Memory B cell (primary cell): ENCODE measurements at regions not wholly inside any gene's neighbourhood (a gene's known extent, or its start where the extent isn't known, plus 50 kb on each side); places are given as distances from the start of the nearest gene placed in this dataset.

Experiments
- ATAC-seq: fragments of 150-1000 bp; cut with Tn5 transposase; 2 replicates; pipeline ENCODE4 v1.10.0; 2021; ENCODE audit warnings: low read depth, mild to moderate bottlenecking, moderate library complexity
- DNase-seq, 2 donors: peaks; one replicate each; pipeline ENCODE4 v3.0.0; 2022; ENCODE audit warnings: low spot score in 2 of 2
- H3K27ac Mint-ChIP-seq: one replicate; pipeline ENCODE4 v1.8.0; 2022; ENCODE audit warnings: mild to moderate bottlenecking, moderate library complexity, mixed read lengths
- H3K27me3 Mint-ChIP-seq: one replicate; pipeline ENCODE4 v1.8.0; 2022; ENCODE audit warnings: mixed read lengths
- H3K36me3 Mint-ChIP-seq: one replicate; pipeline ENCODE4 v1.8.0; 2022; ENCODE audit warnings: mild to moderate bottlenecking, mixed read lengths
- H3K4me1 Mint-ChIP-seq: one replicate; pipeline ENCODE4 v1.8.0; 2022; ENCODE audit warnings: mixed read lengths
- H3K4me3 Mint-ChIP-seq: one replicate; pipeline ENCODE4 v1.8.0; 2022; ENCODE audit warnings: mild to moderate bottlenecking, moderate library complexity, mixed read lengths
- H3K9me3 Mint-ChIP-seq: one replicate; pipeline ENCODE4 v1.8.0; 2022; ENCODE audit warnings: mixed read lengths

DNA sequence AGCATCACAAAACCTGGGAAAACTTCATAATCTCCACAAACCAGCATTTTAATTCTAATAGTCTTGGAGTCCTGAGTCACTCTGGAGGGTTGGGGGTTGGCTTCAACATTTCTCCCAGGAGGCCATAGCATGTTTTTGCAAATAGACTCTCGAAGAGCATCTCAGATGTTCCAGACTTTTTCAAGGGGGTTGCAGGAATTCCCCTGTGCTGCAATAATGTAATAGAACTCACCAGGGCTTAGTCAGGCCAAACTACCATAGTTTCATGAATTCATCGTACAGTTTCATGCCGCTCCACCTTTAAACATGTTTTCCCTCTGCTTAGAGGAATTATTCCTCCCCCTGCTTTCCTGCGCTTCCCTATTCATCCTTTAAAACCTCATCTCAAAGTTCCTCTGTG is 499.5 kb upstream of the KLF4 start:
- no peak overlapping the region for H3K27ac Mint-ChIP-seq

DNA sequence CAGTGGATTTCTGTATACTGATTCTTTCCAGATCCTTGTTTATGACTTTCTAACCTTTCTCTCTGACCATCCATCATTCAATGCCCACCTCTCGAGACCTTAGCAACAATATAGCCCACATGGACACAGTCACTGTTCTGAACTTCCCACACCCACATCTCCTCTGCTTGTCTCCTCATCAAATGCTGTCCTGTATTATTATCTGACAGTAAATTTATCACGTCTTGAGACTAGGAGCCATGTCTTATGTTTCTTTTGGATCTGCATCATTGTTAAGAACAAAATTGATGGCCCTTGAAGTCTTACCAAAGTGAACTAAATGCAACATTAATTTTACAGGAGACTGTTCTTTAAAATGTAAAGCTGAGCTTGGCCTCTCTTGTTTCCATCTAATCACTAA is 495.4 kb upstream of the KLF4 start:
- Mint-ChIP-seq H3K4me1 (no peaks in the 10 kb centered on the region), H3K27me3 (peaks cover 3% of the 10 kb centered on the region)

More for the DNA sequence above, 499.5 kb upstream of the KLF4 start:
- Mint-ChIP-seq H3K36me3 (no peaks in the 10 kb centered on the region), H3K9me3 (no peaks in the 10 kb centered on the region), H3K27me3 (peaks cover 3% of the 10 kb centered on the region), H3K4me3 (no peak overlapping the region), H3K4me1 (no peaks in the 10 kb centered on the region)
- ATAC-seq (no peak), DNase-seq (no peak)

DNA sequence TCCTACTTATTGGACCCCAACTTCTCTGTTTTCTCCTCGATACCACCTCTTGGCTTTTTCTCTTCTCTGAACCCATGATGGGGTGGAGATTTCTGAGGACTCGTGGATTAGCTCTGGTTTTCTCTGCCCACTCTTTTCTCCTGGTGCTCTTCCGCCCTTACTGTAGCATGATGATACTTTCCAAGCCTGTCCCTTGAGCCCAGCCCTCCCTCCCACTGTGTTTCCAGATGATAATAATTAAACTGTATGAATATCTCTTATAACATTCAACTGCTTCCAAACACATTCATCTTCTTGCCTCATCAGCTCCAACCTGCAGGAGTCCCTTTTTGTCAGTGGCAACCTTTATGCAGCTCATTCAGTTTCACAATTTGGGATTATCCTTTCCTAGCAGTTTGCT is 494.2 kb upstream of the KLF4 start:
- DNase-seq, result no peak
- Mint-ChIP-seq H3K4me1 (no peaks in the 10 kb centered on the region), H3K9me3 (no peaks in the 10 kb centered on the region), H3K27ac (no peak overlapping the region), H3K36me3 (no peaks in the 10 kb centered on the region), H3K27me3 (peaks cover 3% of the 10 kb centered on the region), H3K4me3 (no peak overlapping the region)
- ATAC-seq, result no peak

More for the DNA sequence above, 495.4 kb upstream of the KLF4 start:
- H3K36me3 Mint-ChIP-seq, result no peaks in the 10 kb centered on the region
- DNase-seq, result no peak
- no peak for ATAC-seq
- no peak overlapping the region for H3K4me3 Mint-ChIP-seq
- H3K27ac Mint-ChIP-seq, result no peak overlapping the region
- no peaks in the 10 kb centered on the region for H3K9me3 Mint-ChIP-seq

DNA sequence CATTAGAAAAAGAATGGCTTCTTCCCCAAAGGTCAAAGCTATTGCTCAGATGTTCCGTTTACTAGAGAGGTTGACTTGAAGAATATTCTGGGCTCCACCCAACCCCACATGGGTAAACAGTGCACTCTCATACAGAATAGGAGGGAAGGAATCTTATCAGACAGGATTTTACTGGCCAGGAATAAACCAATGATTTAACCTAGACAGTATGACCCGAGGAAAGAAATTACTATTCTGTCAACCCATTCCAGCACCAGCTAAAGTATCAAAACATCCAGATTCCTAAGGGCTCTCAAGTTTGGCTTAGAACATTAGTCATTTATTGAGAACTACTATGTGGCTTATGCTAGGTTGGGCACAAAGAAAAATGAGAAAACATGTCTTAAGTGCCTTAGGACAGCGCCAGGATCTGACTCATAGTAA is 493.6 kb upstream of the KLF4 start:
- H3K36me3 Mint-ChIP-seq, result no peaks in the 10 kb centered on the region
- ATAC-seq, result no peak
- H3K9me3 Mint-ChIP-seq, result no peaks in the 10 kb centered on the region
- no peak overlapping the region for H3K4me3 Mint-ChIP-seq
- no peak overlapping the region for H3K27ac Mint-ChIP-seq
- DNase-seq, result no peak
- H3K27me3 Mint-ChIP-seq, result peaks cover 3% of the 10 kb centered on the region
- no peaks in the 10 kb centered on the region for H3K4me1 Mint-ChIP-seq

DNA sequence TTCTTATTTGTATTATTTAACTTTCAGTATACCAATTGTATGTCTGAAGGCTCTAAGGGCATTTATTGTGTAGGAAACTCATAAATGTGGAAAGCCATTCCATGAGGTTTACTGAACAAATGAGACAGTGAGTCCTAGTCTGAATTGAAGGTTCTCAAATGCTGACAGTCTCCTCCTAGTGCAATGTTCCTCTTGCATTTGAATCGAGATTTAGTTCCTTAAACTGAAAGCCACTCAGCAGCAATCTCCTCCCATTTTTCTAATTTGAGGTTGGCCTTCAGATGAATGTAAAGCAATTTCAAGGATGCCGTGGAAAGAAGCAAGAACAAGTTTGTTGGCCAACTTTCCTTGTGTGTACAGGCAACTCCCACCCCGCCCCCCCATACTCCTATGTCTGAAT is 493.2 kb upstream of the KLF4 start:
- no peak overlapping the region for H3K27ac Mint-ChIP-seq
- H3K4me1 Mint-ChIP-seq, result no peaks in the 10 kb centered on the region
- no peaks in the 10 kb centered on the region for H3K36me3 Mint-ChIP-seq
- no peaks in the 10 kb centered on the region for H3K9me3 Mint-ChIP-seq
- peaks cover 3% of the 10 kb centered on the region for H3K27me3 Mint-ChIP-seq
- DNase-seq (no peak), ATAC-seq (no peak)
- H3K4me3 Mint-ChIP-seq, result no peak overlapping the region

DNA sequence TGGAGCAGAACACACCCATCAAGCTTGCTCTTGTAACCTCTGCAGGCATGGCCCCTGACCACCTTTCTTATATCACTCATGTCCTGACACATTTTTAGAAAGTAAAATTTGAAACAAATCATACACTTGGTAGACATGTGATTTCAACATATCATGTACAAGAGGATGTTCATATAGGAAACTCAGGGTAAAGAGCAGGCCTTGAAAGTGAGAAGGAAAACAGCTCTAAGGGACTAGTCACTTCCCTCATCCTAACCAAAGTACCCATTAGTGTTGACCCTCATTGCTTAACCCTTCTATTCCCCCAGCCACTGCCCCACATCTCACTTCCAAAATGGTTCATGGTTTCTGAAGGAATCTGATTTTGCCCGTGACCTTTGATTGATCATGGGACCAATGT is 492.4 kb upstream of the KLF4 start:
- no peaks in the 10 kb centered on the region for H3K9me3 Mint-ChIP-seq
- no peaks in the 10 kb centered on the region for H3K36me3 Mint-ChIP-seq
- H3K4me1 Mint-ChIP-seq, result no peaks in the 10 kb centered on the region

DNA sequence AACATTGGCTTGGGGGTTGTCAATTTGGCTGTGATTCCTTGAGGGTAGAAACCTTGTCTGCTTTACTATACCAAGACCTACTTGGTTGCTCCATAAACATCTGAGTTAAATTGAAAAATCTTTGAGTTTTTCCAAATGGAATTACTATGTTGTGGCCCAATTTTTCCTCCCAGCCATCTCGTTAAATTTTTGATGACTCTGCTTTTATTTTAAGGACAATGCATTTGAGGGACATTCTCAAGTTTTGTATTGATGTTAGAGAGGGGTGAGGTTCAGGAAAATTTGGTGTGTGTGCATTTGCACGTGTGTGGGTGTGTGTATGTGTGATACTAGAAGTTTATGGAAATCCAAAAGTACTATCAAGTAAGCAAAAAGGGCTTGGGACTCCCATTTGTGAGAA is 491.4 kb upstream of the KLF4 start:
- Mint-ChIP-seq H3K4me3 (no peak overlapping the region), H3K4me1 (no peaks in the 10 kb centered on the region), H3K27ac (no peak overlapping the region), H3K9me3 (no peaks in the 10 kb centered on the region), H3K36me3 (no peaks in the 10 kb centered on the region), H3K27me3 (no peaks in the 10 kb centered on the region)
- ATAC-seq, result no peak
- DNase-seq, result no peak

More for the DNA sequence above, 492.4 kb upstream of the KLF4 start:
- peaks cover 3% of the 10 kb centered on the region for H3K27me3 Mint-ChIP-seq
- no peak overlapping the region for H3K4me3 Mint-ChIP-seq
- no peak overlapping the region for H3K27ac Mint-ChIP-seq
- ATAC-seq (no peak), DNase-seq (no peak)

DNA sequence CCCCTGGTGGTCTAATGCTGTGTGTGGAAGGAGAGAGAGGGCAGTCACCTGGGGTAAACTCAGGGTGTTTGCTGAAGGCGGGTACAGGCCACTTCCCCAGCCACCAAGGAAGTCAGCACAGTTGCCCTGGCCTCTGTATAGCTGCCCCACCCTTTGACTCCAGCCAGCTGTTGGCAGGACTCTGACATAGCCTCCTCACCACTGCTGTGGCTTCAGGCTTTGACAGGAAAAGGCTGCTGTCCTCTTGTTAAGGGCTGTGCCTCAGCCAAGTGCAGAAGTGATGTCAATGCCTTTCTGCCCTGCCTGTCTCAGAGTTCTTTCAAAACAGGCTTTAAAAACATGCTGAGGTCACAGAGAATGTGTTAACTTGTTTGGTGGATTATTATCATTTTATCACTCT is 487.2 kb upstream of the KLF4 start:
- no peak for DNase-seq
- no peak for ATAC-seq
- no peak overlapping the region for H3K27ac Mint-ChIP-seq
- no peaks in the 10 kb centered on the region for H3K27me3 Mint-ChIP-seq
- no peaks in the 10 kb centered on the region for H3K36me3 Mint-ChIP-seq
- no peaks in the 10 kb centered on the region for H3K9me3 Mint-ChIP-seq
- no peak overlapping the region for H3K4me3 Mint-ChIP-seq
- H3K4me1 Mint-ChIP-seq, result peaks cover 2% of the 10 kb centered on the region

DNA sequence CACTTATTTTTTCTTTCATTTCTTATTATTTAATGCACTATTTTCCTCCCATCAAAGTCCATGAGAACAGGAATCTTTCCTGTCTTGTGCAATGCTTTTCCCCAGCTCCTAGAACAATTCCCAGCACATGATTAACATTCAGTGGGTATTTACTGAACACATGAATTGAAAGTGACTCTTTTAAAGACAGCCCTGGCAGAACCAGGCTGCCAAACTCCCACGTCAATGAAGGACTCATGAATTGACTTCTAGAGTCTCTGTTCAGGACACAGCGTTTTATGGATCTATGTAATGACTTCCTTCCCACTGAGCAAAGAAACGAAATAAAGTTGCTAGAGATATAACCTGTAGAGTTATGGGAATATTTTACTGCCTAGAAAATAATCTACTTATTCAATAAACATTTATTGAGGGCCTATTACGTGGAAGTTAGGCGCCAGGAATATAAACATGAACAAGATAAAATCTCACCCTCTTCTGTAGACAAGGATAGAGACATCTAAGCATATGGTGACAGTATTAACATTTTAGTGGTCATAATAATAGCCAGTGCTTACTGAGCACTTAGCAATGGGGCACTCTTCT is 485.9 kb upstream of the KLF4 start:
- Mint-ChIP-seq H3K4me3 (no peak overlapping the region), H3K9me3 (no peaks in the 10 kb centered on the region), H3K27ac (no peak overlapping the region), H3K27me3 (no peaks in the 10 kb centered on the region), H3K4me1 (peaks cover 2% of the 10 kb centered on the region), H3K36me3 (no peaks in the 10 kb centered on the region)
- ATAC-seq (no peak), DNase-seq (no peak)

DNA sequence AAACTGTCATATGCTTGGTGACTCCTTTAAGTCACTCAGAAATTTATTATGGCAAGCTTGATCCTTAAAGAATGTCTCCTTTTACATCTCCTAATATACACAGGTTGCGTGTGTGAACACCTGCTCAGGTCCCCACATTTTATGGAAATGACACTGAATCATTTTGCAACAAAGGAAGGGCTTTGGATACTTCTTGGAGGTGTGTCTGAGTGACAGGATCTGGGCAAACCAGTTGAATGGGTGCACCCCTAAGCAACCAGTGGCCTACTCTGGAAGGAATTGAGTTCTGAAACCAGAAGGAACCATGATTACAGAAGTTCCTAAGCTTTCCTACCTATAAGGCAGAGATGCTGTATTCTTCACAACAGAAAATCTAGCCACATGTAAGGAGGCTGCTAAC is 483.9 kb upstream of the KLF4 start:
- no peak overlapping the region for H3K27ac Mint-ChIP-seq

DNA sequence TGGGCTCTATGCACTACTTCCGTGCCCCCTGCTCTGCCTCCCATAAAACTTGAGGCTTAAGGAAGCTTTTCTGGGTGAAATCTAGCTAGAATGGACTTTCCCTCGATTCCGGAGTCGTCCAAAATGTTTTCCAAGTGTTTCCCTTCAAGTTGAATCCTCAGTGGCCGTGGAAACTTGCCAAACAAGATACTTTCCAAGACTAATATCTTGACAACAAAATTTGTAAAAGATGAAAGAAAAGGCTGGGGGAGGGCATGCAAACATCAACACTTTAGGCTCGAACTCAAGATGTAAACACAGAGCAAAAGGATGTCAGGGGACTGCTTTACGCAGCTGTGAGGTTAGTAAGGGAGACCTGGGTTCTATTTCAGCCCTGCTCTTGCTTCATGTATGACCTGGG is 482.8 kb upstream of the KLF4 start:
- H3K27ac Mint-ChIP-seq, result no peak overlapping the region
- ATAC-seq (no peak), DNase-seq (no peak)
- H3K4me1 Mint-ChIP-seq, result peaks cover 2% of the 10 kb centered on the region
- no peak overlapping the region for H3K4me3 Mint-ChIP-seq
- H3K27me3 Mint-ChIP-seq, result peaks cover 4% of the 10 kb centered on the region
- H3K36me3 Mint-ChIP-seq, result no peaks in the 10 kb centered on the region
- no peaks in the 10 kb centered on the region for H3K9me3 Mint-ChIP-seq

More for the DNA sequence above, 483.9 kb upstream of the KLF4 start:
- Mint-ChIP-seq H3K9me3 (no peaks in the 10 kb centered on the region), H3K4me3 (no peak overlapping the region), H3K4me1 (peaks cover 2% of the 10 kb centered on the region), H3K27me3 (peaks cover 2% of the 10 kb centered on the region), H3K36me3 (no peaks in the 10 kb centered on the region)
- ATAC-seq (no peak), DNase-seq (no peak)

DNA sequence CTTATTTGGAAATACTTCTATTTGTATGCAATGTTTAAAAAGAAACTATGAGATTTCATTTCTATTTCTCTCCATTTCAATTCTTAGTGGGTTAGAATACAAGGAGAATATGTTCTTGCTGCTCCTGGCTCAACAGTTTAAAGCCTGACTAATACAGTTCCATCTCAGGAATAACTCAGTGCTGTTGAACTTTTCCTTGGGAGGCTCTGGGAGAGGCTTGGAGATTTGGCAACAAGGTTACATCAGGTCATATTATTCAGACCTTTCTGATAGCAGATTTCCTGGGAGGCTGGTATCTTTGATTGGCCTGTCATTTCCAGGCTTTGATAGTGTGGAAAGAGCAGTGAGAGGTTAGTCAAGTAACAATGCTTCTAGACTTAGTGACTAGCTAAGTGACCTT is 481.7 kb upstream of the KLF4 start:
- Mint-ChIP-seq H3K4me3 (no peak overlapping the region), H3K4me1 (peaks cover 2% of the 10 kb centered on the region), H3K9me3 (no peaks in the 10 kb centered on the region), H3K27me3 (peaks cover 7% of the 10 kb centered on the region), H3K27ac (no peak overlapping the region), H3K36me3 (no peaks in the 10 kb centered on the region)
- ATAC-seq (no peak), DNase-seq (no peak)

DNA sequence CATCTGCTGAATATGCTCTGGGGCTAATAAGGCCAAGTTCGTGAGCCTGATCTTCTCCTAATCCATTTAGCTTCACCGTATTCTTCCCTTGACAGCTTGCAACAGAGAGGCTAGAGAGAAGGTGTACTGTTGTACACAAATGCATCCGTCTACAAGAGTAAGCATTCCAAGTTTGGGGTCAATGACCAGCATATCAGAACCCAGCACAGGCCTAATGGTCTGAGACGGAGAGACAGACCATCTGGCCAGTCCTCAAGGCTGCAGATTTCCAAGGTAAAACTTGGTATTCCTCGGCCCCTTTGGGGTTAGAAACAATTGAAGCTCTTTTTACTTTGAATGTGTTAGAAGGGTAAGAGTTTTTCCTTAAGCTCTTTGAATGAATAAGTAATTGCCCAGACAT is 481.2 kb upstream of the KLF4 start:
- Mint-ChIP-seq H3K4me3 (no peak overlapping the region), H3K36me3 (no peaks in the 10 kb centered on the region), H3K27ac (no peak overlapping the region), H3K9me3 (no peaks in the 10 kb centered on the region), H3K4me1 (peaks cover 2% of the 10 kb centered on the region), H3K27me3 (peaks cover 8% of the 10 kb centered on the region)
- no peak for ATAC-seq
- DNase-seq, result no peak

DNA sequence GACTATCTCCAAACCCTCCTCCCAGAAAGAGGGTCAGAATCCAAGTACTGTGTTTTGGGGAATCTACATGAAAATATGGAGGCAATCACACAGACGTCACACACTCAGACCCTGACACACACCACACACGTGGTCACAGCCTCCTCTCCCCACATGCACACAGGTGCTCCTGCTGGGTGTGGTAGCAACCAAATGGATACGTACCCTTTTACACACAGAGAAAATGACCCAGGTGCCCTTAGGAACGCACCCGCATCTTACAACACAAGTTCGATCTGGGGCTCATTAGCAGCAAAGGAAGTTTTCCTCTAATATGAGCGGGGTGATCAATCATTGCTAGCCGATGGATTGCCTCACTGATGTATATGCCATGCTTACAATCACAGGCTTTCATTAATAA is 480.2 kb upstream of the KLF4 start:
- H3K27me3 Mint-ChIP-seq, result peaks cover 9% of the 10 kb centered on the region
- DNase-seq (no peak), ATAC-seq (no peak)
- H3K27ac Mint-ChIP-seq, result no peak overlapping the region
- peaks cover 2% of the 10 kb centered on the region for H3K4me1 Mint-ChIP-seq
- no peaks in the 10 kb centered on the region for H3K9me3 Mint-ChIP-seq
- H3K4me3 Mint-ChIP-seq, result no peak overlapping the region
- H3K36me3 Mint-ChIP-seq, result no peaks in the 10 kb centered on the region

DNA sequence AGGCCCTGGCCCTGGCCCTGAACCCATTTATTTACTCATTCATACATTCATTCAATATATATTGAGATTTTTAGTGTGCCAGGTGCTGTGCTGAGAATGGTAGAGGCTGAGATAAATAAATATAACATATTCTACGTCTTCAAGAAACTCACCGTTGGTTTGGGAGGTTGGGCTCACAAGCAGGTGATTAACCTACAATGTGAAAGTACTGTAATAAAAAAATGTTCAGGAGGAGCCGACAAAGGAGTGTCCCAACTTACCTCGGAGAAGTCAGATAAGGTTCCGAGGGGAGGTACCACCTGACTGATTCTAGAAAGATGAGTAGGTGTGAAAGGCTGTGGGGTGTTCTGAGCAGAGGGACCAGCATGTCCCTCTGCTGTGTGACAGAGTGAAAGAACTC is 479.6 kb upstream of the KLF4 start:
- DNase-seq (no peak), ATAC-seq (no peak)
- no peak overlapping the region for H3K4me3 Mint-ChIP-seq
- no peaks in the 10 kb centered on the region for H3K9me3 Mint-ChIP-seq
- H3K4me1 Mint-ChIP-seq, result no peaks in the 10 kb centered on the region
- peaks cover 9% of the 10 kb centered on the region for H3K27me3 Mint-ChIP-seq
- H3K36me3 Mint-ChIP-seq, result no peaks in the 10 kb centered on the region
- H3K27ac Mint-ChIP-seq, result no peak overlapping the region
